H1 (cell line): ENCODE measurements at regions not wholly inside any gene's neighbourhood (a gene's known extent, or its start where the extent isn't known, plus 50 kb on each side); places are given as distances from the start of the nearest gene placed in this dataset.

Source experiments
- CTCF ChIA-PET: fragments of 300-600 bp; sonication (Branson Sonifier 250); formaldehyde crosslinking; loops from one replicate; lab custom pipeline; 2021; ENCODE audit not compliant: partially characterized antibody; lab: Charles Lee
- POLR2A ChIA-PET: fragments of 300-600 bp; sonication (Branson Sonifier 250); formaldehyde crosslinking; loops from one replicate; lab custom pipeline; 2021; ENCODE audit warnings: inconsistent platforms; ENCODE audit not compliant: partially characterized antibody; lab: Charles Lee
- DNase-seq, 2 experiments: peaks; one replicate each; pipeline versions ENCODE4 v3.0.0 to v3.0.0-alpha.2; 2010 to 2022; ENCODE audit warnings: low spot score in 2 of 2, low read depth in 1 of 2, mixed read lengths in 1 of 2
- FAIRE-seq: peaks from 2 replicates; lab custom pipeline; 2011; peaks lifted over from hg19 to GRCh38; lab: Jason Lieb, UNC
- H2AFZ ChIP-seq: 2 replicates; pipeline ENCODE4 v1.8.1; 2012; ENCODE audit warnings: low read length, inconsistent platforms
- H2AK5ac ChIP-seq: 2 replicates; pipeline ENCODE4 v1.6.1; 2013; ENCODE audit warnings: low read depth, low read length
- H2BK120ac ChIP-seq: replicated peaks from 2 replicates; pipeline ENCODE3; 2013; ENCODE audit warnings: low read depth, low read length, inconsistent platforms
- H2BK12ac ChIP-seq: 2 replicates; pipeline ENCODE4 v1.6.1; 2013; ENCODE audit warnings: low read depth, low read length
- H2BK15ac ChIP-seq: 2 replicates; pipeline ENCODE4 v1.6.1; 2013; ENCODE audit warnings: low read length
- H2BK20ac ChIP-seq: 2 replicates; pipeline ENCODE4 v1.6.1; 2013; ENCODE audit warnings: low read length
- H2BK5ac ChIP-seq: 2 replicates; pipeline ENCODE4 v1.6.1; 2013; ENCODE audit warnings: low read depth, low read length
- H3K14ac ChIP-seq: 2 replicates; pipeline ENCODE4 v1.6.1; 2013; ENCODE audit warnings: inconsistent platforms; ENCODE audit not compliant: insufficient read length
- H3K18ac ChIP-seq: 2 replicates; pipeline ENCODE4 v1.6.1; 2013; ENCODE audit warnings: low read length; ENCODE audit errors: extremely low read depth
- H3K23ac ChIP-seq: 2 replicates; pipeline ENCODE4 v1.6.1; 2013; ENCODE audit warnings: inconsistent platforms; ENCODE audit not compliant: insufficient read length
- H3K23me2 ChIP-seq: 2 replicates; pipeline ENCODE4 v1.6.1; 2013; ENCODE audit warnings: low read depth, low read length
- H3K27ac ChIP-seq: 2 replicates; pipeline ENCODE4 v1.6.1; 2011; ENCODE audit warnings: low read depth, low read length, inconsistent platforms
- H3K27me3 ChIP-seq, 4 experiments: replicated peaks in 1 of 4; 1 replicate in 1 of 4; 2 replicates in 3 of 4; pipeline versions ENCODE4 v1.6.1 to v1.8.1; 2011 to 2013; ENCODE audit warnings: low read length in 3 of 4, mild to moderate bottlenecking in 3 of 4, inconsistent platforms in 2 of 4, mixed read lengths in 2 of 4, moderate library complexity in 1 of 4; ENCODE audit not compliant: control insufficient read depth in 3 of 4, insufficient read depth in 3 of 4; ENCODE audit errors: extremely low read depth in 1 of 4
- H3K36me3 ChIP-seq, 4 experiments: 2 replicates each; pipeline versions ENCODE4 v1.6.1 to v1.8.1; 2011 to 2013; ENCODE audit warnings: mild to moderate bottlenecking in 4 of 4, low read length in 3 of 4, moderate library complexity in 2 of 4, control low read depth in 1 of 4, inconsistent platforms in 1 of 4; ENCODE audit not compliant: insufficient read depth in 4 of 4, control insufficient read depth in 2 of 4
- H3K4ac ChIP-seq: replicated peaks from 2 replicates; pipeline ENCODE3; 2013; ENCODE audit warnings: low read length, low read depth, mixed read lengths, inconsistent platforms; ENCODE audit not compliant: insufficient read length
- H3K4me1 ChIP-seq, 4 experiments: replicated peaks in 1 of 4; 1 replicate in 1 of 4; 2 replicates in 3 of 4; pipeline versions ENCODE4 v1.6.1 to v1.8.1; 2011 to 2013; ENCODE audit warnings: low read length in 3 of 4, inconsistent platforms in 2 of 4, mixed read lengths in 1 of 4; ENCODE audit not compliant: insufficient read depth in 4 of 4, control insufficient read depth in 3 of 4
- H3K4me2 ChIP-seq, 2 experiments: 2 replicates each; pipeline versions ENCODE4 v1.6.1 to v1.8.1; 2011 to 2013; ENCODE audit warnings: low read depth in 2 of 2, low read length in 2 of 2, control low read depth in 1 of 2, inconsistent platforms in 1 of 2, mild to moderate bottlenecking in 1 of 2; ENCODE audit not compliant: insufficient read depth in 1 of 2
- H3K4me3 ChIP-seq, 4 experiments: fragments of 200-600, 300-600 bp in 1 of 4; sonication (generic), shearing (Covaris generic), sonication (Bioruptor Twin) in 1 of 4; 2 replicates each; pipeline versions ENCODE4 v1.5.1 to v1.8.1; 2011 to 2016; ENCODE audit warnings: low read length in 4 of 4, low read depth in 3 of 4, control low read depth in 2 of 4, inconsistent platforms in 2 of 4, mild to moderate bottlenecking in 2 of 4, mixed read lengths in 1 of 4, moderate library complexity in 1 of 4; ENCODE audit not compliant: insufficient read depth in 2 of 4; ENCODE audit errors: extremely low read depth in 1 of 4
- H3K56ac ChIP-seq: replicated peaks from 2 replicates; pipeline ENCODE3; 2013; ENCODE audit warnings: low read depth, mild to moderate bottlenecking, mixed read lengths, low read length, inconsistent platforms; ENCODE audit not compliant: insufficient read length
- H3K79me1 ChIP-seq: 2 replicates; pipeline ENCODE4 v1.6.1; 2013; ENCODE audit warnings: low read depth, low read length, control low read depth
- H3K79me2 ChIP-seq, 2 experiments: 2 replicates each; pipeline versions ENCODE4 v1.6.1 to v1.8.1; 2012 to 2013; ENCODE audit warnings: low read length in 2 of 2, mild to moderate bottlenecking in 2 of 2, inconsistent platforms in 1 of 2; ENCODE audit not compliant: insufficient read depth in 2 of 2, control insufficient read depth in 1 of 2
- H3K9ac ChIP-seq, 4 experiments: replicated peaks in 1 of 4; 1 replicate in 1 of 4; 2 replicates in 3 of 4; pipeline versions ENCODE4 v1.6.1 to v1.8.1; 2011 to 2013; ENCODE audit warnings: low read depth in 3 of 4, low read length in 3 of 4, control low read depth in 2 of 4, mild to moderate bottlenecking in 2 of 4, moderate library complexity in 2 of 4, inconsistent platforms in 1 of 4; ENCODE audit errors: extremely low read depth in 1 of 4
- H3K9me3 ChIP-seq, 2 experiments: 2 replicates each; pipeline versions ENCODE4 v1.6.1 to v1.8.1; 2012 to 2013; ENCODE audit warnings: mild to moderate bottlenecking in 2 of 2, moderate library complexity in 2 of 2, control low read depth in 1 of 2, inconsistent platforms in 1 of 2, low read depth in 1 of 2, low read length in 1 of 2, mixed read lengths in 1 of 2; ENCODE audit not compliant: insufficient read depth in 2 of 2
- H4K20me1 ChIP-seq, 2 experiments: replicated peaks in 1 of 2; 2 replicates each; pipeline versions ENCODE3 to v1.8.1; 2011 to 2013; ENCODE audit warnings: inconsistent platforms in 2 of 2, low read length in 2 of 2, mild to moderate bottlenecking in 1 of 2; ENCODE audit not compliant: insufficient read depth in 2 of 2, control insufficient read depth in 1 of 2
- H4K5ac ChIP-seq: 2 replicates; pipeline ENCODE4 v1.6.1; 2013; ENCODE audit warnings: low read length, low read depth, mixed read lengths, inconsistent platforms; ENCODE audit not compliant: insufficient read length
- H4K8ac ChIP-seq: 2 replicates; pipeline ENCODE4 v1.8.0; 2013; ENCODE audit warnings: mild to moderate bottlenecking, moderate library complexity, low read length, inconsistent platforms; ENCODE audit not compliant: insufficient read depth; ENCODE audit errors: extremely low read depth
- H4K91ac ChIP-seq: replicated peaks from 2 replicates; pipeline ENCODE3; 2013; ENCODE audit warnings: low read length, mixed read lengths, inconsistent platforms; ENCODE audit not compliant: insufficient read length
- HDAC2 ChIP-seq, 2 experiments: fragments of 300-600 bp in 1 of 2; sonication (generic) in 1 of 2; IDR thresholded peaks; 2 replicates each; pipeline ENCODE4 v1.6.1; 2011 to 2012; ENCODE audit warnings: low read depth in 2 of 2, low read length in 2 of 2, mild to moderate bottlenecking in 2 of 2, moderate library complexity in 2 of 2, borderline replicate concordance in 1 of 2, inconsistent platforms in 1 of 2
- NANOG ChIP-seq: IDR thresholded peaks from 2 replicates; pipeline ENCODE4 v1.6.1; 2011; ENCODE audit warnings: low read length, low read depth, mild to moderate bottlenecking, inconsistent platforms; ENCODE audit not compliant: insufficient read depth, poor library complexity, severe bottlenecking
- POLR2AphosphoS5 ChIP-seq: IDR thresholded peaks from 2 replicates; pipeline ENCODE4 v1.6.1; 2011; ENCODE audit warnings: low read depth, low read length
- RBBP5 ChIP-seq: IDR thresholded peaks from 2 replicates; pipeline ENCODE4 v1.7.1; 2012; ENCODE audit warnings: low read depth, mild to moderate bottlenecking, inconsistent platforms, low read length, moderate library complexity, borderline replicate concordance
- RFX5 ChIP-seq: IDR thresholded peaks from 2 replicates; pipeline ENCODE4 v1.6.1; 2011; ENCODE audit warnings: low read depth, low read length, improper control_type of control experiment, borderline replicate concordance
- RXRA ChIP-seq: IDR thresholded peaks from 2 replicates; pipeline ENCODE4 v1.6.1; 2011; ENCODE audit warnings: low read depth, mild to moderate bottlenecking, low read length, moderate library complexity; ENCODE audit not compliant: insufficient read depth
- SIN3A ChIP-seq, 2 experiments: IDR thresholded peaks in 1 of 2; conservative IDR thresholded peaks in 1 of 2; 2 replicates each; pipeline ENCODE4 v1.6.1; 2011 to 2012; ENCODE audit warnings: low read length in 2 of 2, improper control_type of control experiment in 1 of 2, low read depth in 1 of 2, mild to moderate bottlenecking in 1 of 2
- TAF7 ChIP-seq: optimal IDR thresholded peaks from 2 replicates; pipeline ENCODE3; 2011; ENCODE audit warnings: low read depth, mild to moderate bottlenecking, inconsistent platforms, low read length, moderate library complexity, borderline replicate concordance
- TEAD4 ChIP-seq: IDR thresholded peaks from 2 replicates; pipeline ENCODE4 v1.6.1; 2012; ENCODE audit warnings: low read depth, low read length, inconsistent platforms, mixed read lengths
- ZNF274 ChIP-seq: IDR thresholded peaks from 2 replicates; pipeline ENCODE4 v1.7.0; 2012; ENCODE audit warnings: low read length, borderline replicate concordance; ENCODE audit errors: extremely low read depth
- WGBS, 2 experiments: shearing (Covaris generic) in 1 of 2; methylation state at CpG; one replicate each; pipeline versions ENCODE4 v1.1.6 to v1.1.7; 2013 to 2015; ENCODE audit warnings: low lambda C conversion rate in 2 of 2, mixed read lengths in 2 of 2, inconsistent platforms in 1 of 2, low coverage in 1 of 2, missing lambda C conversion rate in 1 of 2; ENCODE audit not compliant: insufficient replicate concordance in 2 of 2, insufficient coverage in 1 of 2, insufficient read length in 1 of 2; ENCODE audit errors: extremely low coverage in 1 of 2, missing lambda C conversion rate in 1 of 2; 5-methylcytosine and 5-hydroxymethylcytosine counted together
- TF ChIP-seq, protein P1 (sequence below): IDR thresholded peaks from 2 replicates; pipeline ENCODE4 v1.6.1; 2012; ENCODE audit warnings: inconsistent platforms
- TF ChIP-seq, protein P2 (sequence below): IDR thresholded peaks from 2 replicates; pipeline ENCODE4 v1.6.1; 2011; ENCODE audit warnings: low read length, improper control_type of control experiment

- ChIA-PET POLR2A (no interaction called here), CTCF (interaction anchor here (0.7 to 2.9 kb wide), 4 partner anchors 10 to 208 kb away, joined by 3 to 16 read pairs (median 4); no protein-coding TSS in a partner anchor)
- no peak overlapping the region for H2BK20ac ChIP-seq
- no peak for DNase-seq
- H3K4ac ChIP-seq, result no peak overlapping the region
- no peak overlapping the region for H2BK120ac ChIP-seq
- H2BK12ac ChIP-seq, result no peak overlapping the region
- H4K8ac ChIP-seq, result no peak overlapping the region
- no peak for FAIRE-seq
- H3K4me1 ChIP-seq, result no peaks in the 10 kb centered on the region
- H3K23me2 ChIP-seq, result no peaks in the 10 kb centered on the region
- H3K79me1 ChIP-seq, result no peaks in the 10 kb centered on the region
- H3K9me3 ChIP-seq, result no peaks in the 10 kb centered on the region
- no peak overlapping the region for H3K56ac ChIP-seq
- H3K9ac ChIP-seq, result no peak overlapping the region
- no peak overlapping the region for H3K27ac ChIP-seq
- H3K27me3 ChIP-seq, result no peaks in the 10 kb centered on the region
- H2BK15ac ChIP-seq, result no peak overlapping the region
- no peaks in the 10 kb centered on the region for H3K79me2 ChIP-seq
- no peaks in the 10 kb centered on the region for H3K36me3 ChIP-seq
- H3K14ac ChIP-seq, result no peak overlapping the region
- H3K18ac ChIP-seq, result no peak overlapping the region
- no peak overlapping the region for H3K4me2 ChIP-seq
- no peak overlapping the region for H2BK5ac ChIP-seq
- no peak overlapping the region for H2AK5ac ChIP-seq
- H4K91ac ChIP-seq, result no peak overlapping the region
- WGBS, 2 experiments, result 87% methylated on average over 3 of the region's 3 CpGs; no CpG with 5 or more reads in 1 of the 2 experiments
- no peak overlapping the region for H4K5ac ChIP-seq
- H3K4me3 ChIP-seq, result no peak overlapping the region
- H2AFZ ChIP-seq, result no peak overlapping the region
- H4K20me1 ChIP-seq, result no peaks in the 10 kb centered on the region
- H3K23ac ChIP-seq, result no peak overlapping the region
- TF ChIP-seq TAF7, result no peak
- no peak for TF ChIP-seq ZNF274
- TF ChIP-seq NANOG, result no peak
- no peak for TF ChIP-seq SIN3A (conservative IDR thresholded peaks at IDR 0.05 in 1 of 2, IDR thresholded peaks at IDR 0.05 in 1 of 2; ENCODE audit: low read depth in 1 of 2, low read length in 2 of 2)
- no peak for TF ChIP-seq POLR2AphosphoS5
- no peak for TF ChIP-seq HDAC2 (IDR thresholded peaks at IDR 0.05; ENCODE audit: borderline replicate concordance in 1 of 2, low read depth in 2 of 2, low read length in 2 of 2)
- no peak for TF ChIP-seq RFX5
- TF ChIP-seq, protein P1, sequence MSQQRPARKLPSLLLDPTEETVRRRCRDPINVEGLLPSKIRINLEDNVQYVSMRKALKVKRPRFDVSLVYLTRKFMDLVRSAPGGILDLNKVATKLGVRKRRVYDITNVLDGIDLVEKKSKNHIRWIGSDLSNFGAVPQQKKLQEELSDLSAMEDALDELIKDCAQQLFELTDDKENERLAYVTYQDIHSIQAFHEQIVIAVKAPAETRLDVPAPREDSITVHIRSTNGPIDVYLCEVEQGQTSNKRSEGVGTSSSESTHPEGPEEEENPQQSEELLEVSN, result no peak
- TF ChIP-seq RBBP5, result no peak
- TF ChIP-seq TEAD4, result no peak
- TF ChIP-seq RXRA, result no peak
- TF ChIP-seq, protein P2, sequence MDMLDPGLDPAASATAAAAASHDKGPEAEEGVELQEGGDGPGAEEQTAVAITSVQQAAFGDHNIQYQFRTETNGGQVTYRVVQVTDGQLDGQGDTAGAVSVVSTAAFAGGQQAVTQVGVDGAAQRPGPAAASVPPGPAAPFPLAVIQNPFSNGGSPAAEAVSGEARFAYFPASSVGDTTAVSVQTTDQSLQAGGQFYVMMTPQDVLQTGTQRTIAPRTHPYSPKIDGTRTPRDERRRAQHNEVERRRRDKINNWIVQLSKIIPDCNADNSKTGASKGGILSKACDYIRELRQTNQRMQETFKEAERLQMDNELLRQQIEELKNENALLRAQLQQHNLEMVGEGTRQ, result no peak
Measured at GRCh38 chr14:34107441-34107840, 156.6 kb upstream of the EGLN3 start.
